ENCODE measurements at regions not wholly inside any gene's neighbourhood (a gene's known extent, or its start where the extent isn't known, plus 50 kb on each side); places are given as distances from the start of the nearest gene placed in this dataset.

GRCh38 chr2:134104754-134105153, 149.1 kb upstream of the MGAT5 start:
- no peak for DNase-seq

- no peak for DNase-seq
Measured at GRCh38 chr2:134107402-134107801, 146.5 kb upstream of the MGAT5 start.

- no peak for DNase-seq
Measured at GRCh38 chr2:134108113-134108512, 145.8 kb upstream of the MGAT5 start.

GRCh38 chr2:134109246-134109645, 144.6 kb upstream of the MGAT5 start:
- no peak for DNase-seq

GRCh38 chr2:134109725-134110124, 144.1 kb upstream of the MGAT5 start:
- DNase-seq, result no peak

GRCh38 chr2:134110532-134110931, 143.3 kb upstream of the MGAT5 start:
- no peak for DNase-seq

- DNase-seq, result no peak
Measured at GRCh38 chr2:134117676-134118075, 136.2 kb upstream of the MGAT5 start.

- DNase-seq, result peak; percentile 24
Measured at GRCh38 chr2:134118279-134119116, 135.4 kb upstream of the MGAT5 start.

- DNase-seq, result no peak
Measured at GRCh38 chr2:134119117-134119712, 134.7 kb upstream of the MGAT5 start.

GRCh38 chr2:134119713-134120405, 134.0 kb upstream of the MGAT5 start:
- no peak for DNase-seq

GRCh38 chr2:134120406-134120732, 133.5 kb upstream of the MGAT5 start:
- DNase-seq, result no peak

GRCh38 chr2:134120733-134121630, 132.9 kb upstream of the MGAT5 start:
- no peak for DNase-seq

GRCh38 chr2:134122610-134123009, 131.3 kb upstream of the MGAT5 start:
- no peak for DNase-seq

GRCh38 chr2:134123332-134123731, 130.5 kb upstream of the MGAT5 start:
- no peak for DNase-seq

- DNase-seq, result no peak
Measured at GRCh38 chr2:134124047-134124753, 129.7 kb upstream of the MGAT5 start.

GRCh38 chr2:134127496-134127895, 126.4 kb upstream of the MGAT5 start:
- DNase-seq, result no peak

- DNase-seq, result no peak
Measured at GRCh38 chr2:134128746-134129145, 125.1 kb upstream of the MGAT5 start.

- no peak for DNase-seq
Measured at GRCh38 chr2:134129900-134130537, 123.9 kb upstream of the MGAT5 start.

GRCh38 chr2:134131681-134132489, 122.0 kb upstream of the MGAT5 start:
- DNase-seq, result no peak

GRCh38 chr2:134132490-134132857, 121.4 kb upstream of the MGAT5 start:
- DNase-seq, result no peak

Measured in NCI-H187 treated with DMSO at 0.1 percent for 48 hours (cell line).